K562 (cell line): ENCODE measurements at regions not wholly inside any gene's neighbourhood (a gene's known extent, or its start where the extent isn't known, plus 50 kb on each side); places are given as distances from the start of the nearest gene placed in this dataset.

Experiments
- ATAC-seq: fragments of 200-7000 bp; cut with Tn5 transposase; 3 replicates; pipeline ENCODE4 v1.9.1; 2020; ENCODE audit warnings: moderate library complexity
- BruUV-seq: library from RNA; stranded (reverse); fragments of 400-500 nt; replicated peaks from 2 replicates; lab custom pipeline; 2021; lab: Mats Ljungman, UMichigan
- CTCF ChIA-PET: fragments of 300-600 bp; formaldehyde crosslinking; extraction: SDS; loops from one replicate; lab custom pipeline; 2021; ENCODE audit warnings: low intra/inter-chr PET ratio; lab: Yijun Ruan, JAX
- POLR2A ChIA-PET: fragments of 300-600, 350-650 bp; sonication (Branson Sonifier 250); formaldehyde crosslinking; extraction: SDS; loops from one replicate; lab custom pipeline; 2021; ENCODE audit warnings: antibody characterized with exemption, inconsistent platforms; lab: Yijun Ruan, JAX
- DNase-seq, 4 experiments: peaks; one replicate each; pipeline versions ENCODE4 v3.0.0 to v3.0.0-alpha.2; 2011 to 2018; ENCODE audit warnings: low spot score in 3 of 4, mixed read lengths in 3 of 4; ENCODE audit errors: extremely low read depth in 1 of 4
- FAIRE-seq: peaks from 2 replicates; lab custom pipeline; 2011; peaks lifted over from hg19 to GRCh38; lab: Jason Lieb, UNC
- H2AFZ ChIP-seq: 2 replicates; pipeline ENCODE4 v1.6.0; 2011; ENCODE audit warnings: low read depth, low read length, control low read depth, inconsistent platforms
- H3K27ac ChIP-seq: fragments of 200-600 bp; 3 replicates; pipeline ENCODE4 v1.8.0; 2011; ENCODE audit warnings: low read depth, mild to moderate bottlenecking, control low read depth, inconsistent platforms, low read length, moderate library complexity, mixed read lengths; ENCODE audit errors: extremely low read depth
- H3K27me3 ChIP-seq, 2 experiments: fragments of 300-600 bp in 1 of 2; 2 replicates in 1 of 2; 3 replicates in 1 of 2; pipeline versions ENCODE4 v1.6.0 to v1.8.0; 2011; ENCODE audit warnings: inconsistent platforms in 2 of 2, low read length in 2 of 2, mild to moderate bottlenecking in 1 of 2, mixed read lengths in 1 of 2, moderate library complexity in 1 of 2; ENCODE audit not compliant: control insufficient read depth in 2 of 2, insufficient read depth in 2 of 2
- H3K36me3 ChIP-seq: fragments of 300-600 bp; 3 replicates; pipeline ENCODE4 v1.8.0; 2011; ENCODE audit warnings: mild to moderate bottlenecking, low read length, inconsistent platforms; ENCODE audit not compliant: control insufficient read depth, insufficient read depth
- H3K4me1 ChIP-seq, 2 experiments: fragments of 200-600 bp in 1 of 2; replicated peaks in 1 of 2; 2 replicates in 1 of 2; 3 replicates in 1 of 2; pipeline versions ENCODE4 v1.5.1 to v1.8.0; 2011; ENCODE audit warnings: inconsistent platforms in 2 of 2, low read length in 2 of 2, mild to moderate bottlenecking in 1 of 2, mixed read lengths in 1 of 2, moderate library complexity in 1 of 2; ENCODE audit not compliant: control insufficient read depth in 2 of 2, insufficient read depth in 2 of 2
- H3K4me2 ChIP-seq: 2 replicates; pipeline ENCODE4 v1.6.1; 2011; ENCODE audit warnings: low read length, control low read depth, inconsistent platforms, mixed read lengths; ENCODE audit not compliant: insufficient read depth
- H3K4me3 ChIP-seq: fragments of 200-600 bp; sonication (generic), shearing (Covaris generic); 2 replicates; pipeline ENCODE4 v1.5.1; 2016; ENCODE audit warnings: control low read depth, inconsistent platforms
- H3K79me2 ChIP-seq: fragments of 200-600 bp; 3 replicates; pipeline ENCODE4 v1.8.0; 2011; ENCODE audit warnings: low read length, inconsistent platforms; ENCODE audit not compliant: control insufficient read depth, insufficient read depth
- H3K9ac ChIP-seq, 2 experiments: 2 replicates each; pipeline versions ENCODE4 v1.6.0 to v1.6.1; 2011; ENCODE audit warnings: low read depth in 2 of 2, low read length in 2 of 2, control low read depth in 1 of 2, inconsistent platforms in 1 of 2, mild to moderate bottlenecking in 1 of 2, mixed read lengths in 1 of 2; ENCODE audit not compliant: insufficient read depth in 1 of 2
- H3K9me1 ChIP-seq: one replicate; pipeline ENCODE4 v1.6.0; 2011; ENCODE audit warnings: inconsistent platforms, mild to moderate bottlenecking, low read length, moderate library complexity; ENCODE audit not compliant: control insufficient read depth, insufficient read depth
- H3K9me3 ChIP-seq: replicated peaks from 2 replicates; pipeline ENCODE4 v1.5.1; 2011; ENCODE audit warnings: low read depth, low read length, inconsistent platforms; ENCODE audit not compliant: control insufficient read depth, insufficient read depth
- H4K20me1 ChIP-seq: replicated peaks from 2 replicates; pipeline ENCODE4 v1.6.1; 2011; ENCODE audit warnings: low read length, inconsistent platforms, mixed read lengths; ENCODE audit not compliant: control insufficient read depth, insufficient read depth
- HMG20A ChIP-seq: fragments of 450-650 bp; formaldehyde crosslinking; conservative IDR thresholded peaks from 2 replicates; pipeline ENCODE4 v1.4.0; 2020; ENCODE audit warnings: mild to moderate bottlenecking, mixed read lengths
- HNRNPLL ChIP-seq: fragments of 200-400 bp; formaldehyde crosslinking; IDR thresholded peaks from 2 replicates; pipeline ENCODE4 v1.6.1; 2017; ENCODE audit warnings: low read length, low read depth, mild to moderate bottlenecking; ENCODE audit not compliant: poor library complexity, severe bottlenecking
- HOMEZ ChIP-seq: fragments of 250-450 bp; sonication (Bioruptor Pico); IDR thresholded peaks from 2 replicates; pipeline ENCODE4 v1.4.0; 2020; ENCODE audit warnings: mild to moderate bottlenecking, moderate library complexity
- PTRF ChIP-seq: fragments of 450-650 bp; IDR thresholded peaks from 2 replicates; pipeline ENCODE4 v1.6.1; 2016; ENCODE audit warnings: mild to moderate bottlenecking, missing genetic modification characterization, missing compliant biosample characterization
- SMAD1 ChIP-seq: fragments of 150-350 bp; IDR thresholded peaks from 2 replicates; pipeline ENCODE4 v1.6.1; 2014; ENCODE audit warnings: low read length, low read depth; ENCODE audit not compliant: partially characterized antibody
- TCF15 ChIP-seq: fragments of 250-450 bp; sonication (Bioruptor Pico); IDR thresholded peaks from 2 replicates; pipeline ENCODE4 v1.8.0; 2022; ENCODE audit warnings: moderate library complexity, mild to moderate bottlenecking, inconsistent platforms
- TRIM28 ChIP-seq: fragments of 450-650 bp; IDR thresholded peaks from 2 replicates; pipeline ENCODE4 v1.6.1; 2017
- ZBTB8A ChIP-seq: fragments of 450-650 bp; IDR thresholded peaks from 2 replicates; pipeline ENCODE4 v1.6.1; 2018; ENCODE audit warnings: mild to moderate bottlenecking, moderate library complexity; ENCODE audit not compliant: partially characterized antibody
- WGBS: fragments of 100-300 bp; shearing (Covaris generic); methylation state at CpG from one replicate; pipeline ENCODE4 v1.1.6; 2016; ENCODE audit warnings: low coverage, mixed read lengths; ENCODE audit not compliant: insufficient coverage; ENCODE audit errors: missing lambda C conversion rate; 5-methylcytosine and 5-hydroxymethylcytosine counted together
- in situ Hi-C: fragments of 300-500 bp; cut with MboI; formaldehyde crosslinking; loops from 4 replicates; pipeline ENCODE4 v1.15.0; 2018; ENCODE audit warnings: inconsistent platforms, mixed read lengths
- intact Hi-C: fragments of 100-400 bp; cut with micrococcal nuclease; formaldehyde crosslinking; loops from 2 replicates; pipeline ENCODE4 v1.14.2; 2022

- Histone ChIP-seq H3K9me1 (no peaks in the 10 kb centered on the region), H4K20me1 (no peaks in the 10 kb centered on the region; the same call in 1 of the 2 replicates), H3K9me3 (no peaks in the 10 kb centered on the region), H3K9ac (no peak overlapping the region), H2AFZ (no peak overlapping the region), H3K27me3 (peaks cover 38 to 58% of the 10 kb centered on the region in 2 experiments), H3K4me2 (no peak overlapping the region), H3K4me1 (no peaks in the 10 kb centered on the region), H3K36me3 (no peaks in the 10 kb centered on the region), H3K79me2 (no peaks in the 10 kb centered on the region), H3K27ac (no peak overlapping the region), H3K4me3 (no peak overlapping the region)
- no peak for DNase-seq
- ChIA-PET CTCF (no interaction called here), POLR2A (interaction anchor here (1.1 to 1.4 kb wide), 2 partner anchors 13 to 15 kb away, joined by 4 read pairs; no protein-coding TSS in a partner anchor)
- in situ Hi-C loops (no loop called here), intact Hi-C loops (no loop called here)
- ATAC-seq: no peak
- WGBS: under 1% methylated on average over 6 of the region's 6 CpGs
- no TSS peak for BruUV-seq
- no peak for FAIRE-seq
- TF ChIP-seq SMAD1 (no peak), TCF15 (CRISPR knock-in tag) (no peak), TRIM28 (no peak), HOMEZ (no peak), PTRF (tag) (no peak), ZBTB8A (no peak), HNRNPLL (no peak), HMG20A (CRISPR knock-in tag) (no peak)
Observed at GRCh38 chr1:181208083-181208482, 119.6 kb downstream of the IER5 start.
